Smooth muscle cell (in vitro differentiated cells): ENCODE measurements at regions not wholly inside any gene's neighbourhood (a gene's known extent, or its start where the extent isn't known, plus 50 kb on each side); places are given as distances from the start of the nearest gene placed in this dataset.

Source experiments
- DNase-seq: peaks from one replicate; lab custom pipeline; 2025; ENCODE audit not compliant: unreplicated experiment; lab: John Stamatoyannopoulos, UW
- H2AFZ ChIP-seq: fragments of 200-600 bp; sonication (generic); 2 replicates; pipeline ENCODE4 v1.6.0; 2016; ENCODE audit warnings: antibody characterized with exemption, low read depth, mild to moderate bottlenecking
- H3F3A ChIP-seq: fragments of 200-600 bp; sonication (generic); 2 replicates; pipeline ENCODE4 v1.6.0; 2017; ENCODE audit warnings: antibody characterized with exemption, low read depth
- H3K27ac ChIP-seq: fragments of 200-600 bp; sonication (generic); 2 replicates; pipeline ENCODE4 v1.5.1; 2016; ENCODE audit warnings: low read depth, mild to moderate bottlenecking
- H3K27me3 ChIP-seq: fragments of 200-600 bp; sonication (generic); 2 replicates; pipeline ENCODE4 v1.6.1; 2016; ENCODE audit warnings: low read depth, mild to moderate bottlenecking
- H3K36me3 ChIP-seq: fragments of 200-600 bp; sonication (generic); 2 replicates; pipeline ENCODE4 v1.5.1; 2016; ENCODE audit warnings: low read depth
- H3K4me1 ChIP-seq: fragments of 200-600 bp; sonication (generic); 2 replicates; pipeline ENCODE4 v1.5.1; 2016; ENCODE audit warnings: low read depth
- H3K4me2 ChIP-seq: fragments of 200-600 bp; sonication (generic); 2 replicates; pipeline ENCODE4 v1.6.0; 2016; ENCODE audit warnings: mild to moderate bottlenecking
- H3K4me3 ChIP-seq: fragments of 200-600 bp; sonication (generic); 2 replicates; pipeline ENCODE4 v1.5.1; 2016; ENCODE audit warnings: mild to moderate bottlenecking
- H3K79me2 ChIP-seq: fragments of 200-600 bp; sonication (generic); 2 replicates; pipeline ENCODE4 v1.6.0; 2016; ENCODE audit warnings: low read depth, mild to moderate bottlenecking
- H3K9ac ChIP-seq: fragments of 200-600 bp; sonication (generic); 2 replicates; pipeline ENCODE4 v1.6.0; 2016; ENCODE audit warnings: low read depth
- H3K9me3 ChIP-seq: fragments of 200-600 bp; sonication (generic); replicated peaks from 2 replicates; pipeline ENCODE4 v1.5.1; 2016; ENCODE audit warnings: low read depth
- H4K20me1 ChIP-seq: fragments of 200-600 bp; sonication (generic); 2 replicates; pipeline ENCODE4 v1.6.0; 2016; ENCODE audit warnings: low read depth
- WGBS: methylation state at CpG from one replicate; pipeline ENCODE4 v1.1.7; 2016; ENCODE audit warnings: low lambda C conversion rate; 5-methylcytosine and 5-hydroxymethylcytosine counted together
- TF ChIP-seq, protein P1 (sequence below): fragments of 200-600 bp; sonication (generic); IDR thresholded peaks from 2 replicates; pipeline ENCODE4 v1.5.1; 2017; ENCODE audit warnings: borderline replicate concordance, mild to moderate bottlenecking, antibody characterized with exemption; ENCODE audit not compliant: insufficient read depth, poor library complexity, severe bottlenecking

DNA sequence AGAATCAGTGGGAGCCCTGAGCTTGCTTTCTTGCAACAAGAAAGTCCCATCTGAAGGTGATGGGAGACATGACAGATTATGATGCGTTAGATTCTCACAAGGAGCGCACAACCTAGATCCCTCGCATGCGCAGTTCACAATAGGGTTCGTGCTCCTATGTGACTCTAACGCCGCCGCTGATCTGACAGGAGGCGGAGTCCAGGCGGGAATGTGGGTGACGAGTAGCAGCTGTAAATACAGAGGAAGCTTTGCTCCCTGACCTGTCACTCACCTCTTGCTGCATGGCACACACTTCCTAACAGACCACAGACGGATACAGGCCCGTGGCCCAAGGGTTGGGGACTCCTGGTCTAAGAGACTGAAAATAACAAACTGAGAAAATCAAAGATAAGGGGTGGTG, 1163.4 kb upstream of the AUTS2 start:
- no peak overlapping the region for H2AFZ ChIP-seq
- no peaks in the 10 kb centered on the region for H3K4me1 ChIP-seq
- no peak overlapping the region for H3K4me2 ChIP-seq
- H3K27me3 ChIP-seq: no peaks in the 10 kb centered on the region
- no peaks in the 10 kb centered on the region for H3K79me2 ChIP-seq
- H3K4me3 ChIP-seq: no peak overlapping the region
- DNase-seq: no peak
- no peak overlapping the region for H3K27ac ChIP-seq
- WGBS: 77% methylated on average over 13 of the region's 13 CpGs
- H3K9ac ChIP-seq: no peak overlapping the region
- no peaks in the 10 kb centered on the region for H3K9me3 ChIP-seq
- no peaks in the 10 kb centered on the region for H3F3A ChIP-seq
- TF ChIP-seq, protein P1, sequence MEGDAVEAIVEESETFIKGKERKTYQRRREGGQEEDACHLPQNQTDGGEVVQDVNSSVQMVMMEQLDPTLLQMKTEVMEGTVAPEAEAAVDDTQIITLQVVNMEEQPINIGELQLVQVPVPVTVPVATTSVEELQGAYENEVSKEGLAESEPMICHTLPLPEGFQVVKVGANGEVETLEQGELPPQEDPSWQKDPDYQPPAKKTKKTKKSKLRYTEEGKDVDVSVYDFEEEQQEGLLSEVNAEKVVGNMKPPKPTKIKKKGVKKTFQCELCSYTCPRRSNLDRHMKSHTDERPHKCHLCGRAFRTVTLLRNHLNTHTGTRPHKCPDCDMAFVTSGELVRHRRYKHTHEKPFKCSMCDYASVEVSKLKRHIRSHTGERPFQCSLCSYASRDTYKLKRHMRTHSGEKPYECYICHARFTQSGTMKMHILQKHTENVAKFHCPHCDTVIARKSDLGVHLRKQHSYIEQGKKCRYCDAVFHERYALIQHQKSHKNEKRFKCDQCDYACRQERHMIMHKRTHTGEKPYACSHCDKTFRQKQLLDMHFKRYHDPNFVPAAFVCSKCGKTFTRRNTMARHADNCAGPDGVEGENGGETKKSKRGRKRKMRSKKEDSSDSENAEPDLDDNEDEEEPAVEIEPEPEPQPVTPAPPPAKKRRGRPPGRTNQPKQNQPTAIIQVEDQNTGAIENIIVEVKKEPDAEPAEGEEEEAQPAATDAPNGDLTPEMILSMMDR: no peak
- no peaks in the 10 kb centered on the region for H4K20me1 ChIP-seq
- H3K36me3 ChIP-seq: no peaks in the 10 kb centered on the region

DNA sequence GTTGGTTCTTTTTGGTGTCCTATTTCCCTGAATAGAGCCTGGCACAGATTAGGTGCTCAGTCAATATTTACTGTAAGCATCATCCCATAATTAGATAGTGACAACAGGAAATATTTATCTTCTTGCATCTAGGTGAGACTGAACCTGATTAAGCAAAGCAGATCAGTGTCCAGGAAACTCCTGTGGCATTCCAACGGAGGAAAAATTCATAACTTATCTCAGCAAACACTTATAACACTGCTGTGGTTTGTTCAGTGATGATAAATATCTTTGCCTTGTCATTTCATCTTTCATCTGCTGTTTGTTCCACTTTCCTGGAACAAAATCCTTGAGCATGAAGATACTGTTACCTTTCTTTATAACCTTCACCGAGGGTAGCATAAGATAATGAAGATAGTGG, 1160.3 kb upstream of the AUTS2 start:
- Histone ChIP-seq H3K4me1 (no peaks in the 10 kb centered on the region), H2AFZ (no peak overlapping the region), H4K20me1 (no peaks in the 10 kb centered on the region), H3K27ac (no peak overlapping the region), H3K4me2 (no peak overlapping the region), H3K36me3 (no peaks in the 10 kb centered on the region), H3K79me2 (no peaks in the 10 kb centered on the region), H3F3A (no peaks in the 10 kb centered on the region), H3K9ac (no peak overlapping the region), H3K9me3 (no peaks in the 10 kb centered on the region), H3K4me3 (no peak overlapping the region), H3K27me3 (no peaks in the 10 kb centered on the region)
- TF ChIP-seq, protein P1: no peak
- WGBS: 82% methylated on average over 2 of the region's 2 CpGs
- no peak for DNase-seq

DNA sequence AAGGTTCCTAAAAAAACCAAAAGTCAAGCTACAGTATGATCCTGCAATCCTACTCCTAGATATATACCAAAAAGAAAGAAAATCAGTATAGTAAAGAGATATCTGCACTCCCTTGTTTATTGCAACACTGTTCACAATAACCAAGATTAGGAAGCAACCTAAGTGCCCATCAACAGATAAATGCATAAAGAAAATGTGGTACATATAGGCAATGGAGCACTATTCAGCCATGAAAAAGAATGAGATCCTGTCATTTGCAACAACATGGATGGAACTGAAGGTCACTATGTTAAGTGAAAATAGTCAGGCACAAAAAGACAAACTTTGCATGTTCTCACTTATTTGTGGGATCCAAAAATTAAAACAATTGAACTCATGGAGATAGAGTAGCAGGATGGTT, 1159.5 kb upstream of the AUTS2 start:
- Histone ChIP-seq H3K4me1 (no peaks in the 10 kb centered on the region), H3K27ac (no peak overlapping the region), H2AFZ (no peak overlapping the region), H3K79me2 (no peaks in the 10 kb centered on the region), H3K4me2 (no peak overlapping the region), H4K20me1 (no peaks in the 10 kb centered on the region), H3K27me3 (no peaks in the 10 kb centered on the region), H3F3A (no peaks in the 10 kb centered on the region), H3K9ac (no peak overlapping the region), H3K36me3 (no peaks in the 10 kb centered on the region), H3K4me3 (no peak overlapping the region), H3K9me3 (no peaks in the 10 kb centered on the region)
- no peak for DNase-seq
- TF ChIP-seq, protein P1: no peak

DNA sequence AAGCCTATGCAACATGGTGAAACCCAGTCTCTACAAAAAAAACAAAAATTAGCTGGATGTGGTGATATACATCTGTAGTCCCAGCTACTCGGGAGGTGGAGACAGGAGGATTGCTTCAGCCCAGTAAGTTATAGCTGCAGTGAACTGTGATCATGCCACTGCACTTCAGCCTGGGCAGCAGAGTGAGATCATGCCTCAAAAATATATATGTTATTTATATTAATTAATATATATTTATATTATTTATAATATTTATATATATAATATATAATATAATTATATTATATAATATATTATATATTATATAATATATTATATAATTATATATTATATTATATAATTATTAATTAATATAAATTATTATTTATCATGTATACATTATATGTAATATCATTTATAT, 1158.4 kb upstream of the AUTS2 start:
- no peak overlapping the region for H3K4me2 ChIP-seq
- 93% methylated on average over 1 of the region's 1 CpG for WGBS
- no peak for DNase-seq
- TF ChIP-seq, protein P1: no peak
- H3K4me1 ChIP-seq: no peaks in the 10 kb centered on the region
- H3F3A ChIP-seq: no peaks in the 10 kb centered on the region
- no peaks in the 10 kb centered on the region for H4K20me1 ChIP-seq
- H3K36me3 ChIP-seq: no peaks in the 10 kb centered on the region
- H3K27me3 ChIP-seq: no peaks in the 10 kb centered on the region
- H3K79me2 ChIP-seq: no peaks in the 10 kb centered on the region
- H3K9me3 ChIP-seq: no peaks in the 10 kb centered on the region
- no peak overlapping the region for H2AFZ ChIP-seq
- no peak overlapping the region for H3K27ac ChIP-seq
- H3K4me3 ChIP-seq: no peak overlapping the region
- no peak overlapping the region for H3K9ac ChIP-seq
